OCI-LY7 (cell line): ENCODE measurements at regions not wholly inside any gene's neighbourhood (a gene's known extent, or its start where the extent isn't known, plus 50 kb on each side); places are given as distances from the start of the nearest gene placed in this dataset.

Experiments
- EZH2phosphoT487 ChIP-seq: fragments of 200-600 bp; sonication (generic); IDR thresholded peaks from 2 replicates; pipeline ENCODE4 v1.6.1; 2018; ENCODE audit warnings: low read depth, borderline replicate concordance, mild to moderate bottlenecking, mixed run types, antibody characterized with exemption, low read length, moderate library complexity, mixed read lengths
- TF ChIP-seq, protein P1 (sequence below): fragments of 200-600 bp; sonication (generic); conservative IDR thresholded peaks from 2 replicates; pipeline ENCODE4 v1.5.1; 2014; ENCODE audit warnings: mild to moderate bottlenecking, antibody characterized with exemption, low read length, moderate library complexity, mixed read lengths

DNA sequence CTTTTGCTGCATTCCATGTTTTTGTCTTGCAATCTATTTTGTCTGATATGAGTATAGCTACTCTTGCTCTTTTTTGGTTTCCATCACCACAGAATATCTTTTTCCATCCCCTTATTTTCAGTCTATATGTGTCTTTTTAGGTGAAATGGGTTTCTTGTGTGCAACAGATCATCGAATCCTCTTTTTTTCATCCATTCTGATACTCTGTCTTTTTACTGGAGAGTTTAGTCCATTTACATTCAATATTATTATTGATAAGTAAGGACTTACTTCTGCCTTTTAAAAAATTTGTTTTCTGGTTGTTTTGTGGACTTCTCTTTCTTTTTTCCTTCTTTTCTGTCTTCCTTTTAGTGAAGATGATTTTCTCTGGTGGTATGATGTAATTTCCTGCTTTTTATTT lies 64.6 kb upstream of the CD55 start:
- TF ChIP-seq, protein P1, sequence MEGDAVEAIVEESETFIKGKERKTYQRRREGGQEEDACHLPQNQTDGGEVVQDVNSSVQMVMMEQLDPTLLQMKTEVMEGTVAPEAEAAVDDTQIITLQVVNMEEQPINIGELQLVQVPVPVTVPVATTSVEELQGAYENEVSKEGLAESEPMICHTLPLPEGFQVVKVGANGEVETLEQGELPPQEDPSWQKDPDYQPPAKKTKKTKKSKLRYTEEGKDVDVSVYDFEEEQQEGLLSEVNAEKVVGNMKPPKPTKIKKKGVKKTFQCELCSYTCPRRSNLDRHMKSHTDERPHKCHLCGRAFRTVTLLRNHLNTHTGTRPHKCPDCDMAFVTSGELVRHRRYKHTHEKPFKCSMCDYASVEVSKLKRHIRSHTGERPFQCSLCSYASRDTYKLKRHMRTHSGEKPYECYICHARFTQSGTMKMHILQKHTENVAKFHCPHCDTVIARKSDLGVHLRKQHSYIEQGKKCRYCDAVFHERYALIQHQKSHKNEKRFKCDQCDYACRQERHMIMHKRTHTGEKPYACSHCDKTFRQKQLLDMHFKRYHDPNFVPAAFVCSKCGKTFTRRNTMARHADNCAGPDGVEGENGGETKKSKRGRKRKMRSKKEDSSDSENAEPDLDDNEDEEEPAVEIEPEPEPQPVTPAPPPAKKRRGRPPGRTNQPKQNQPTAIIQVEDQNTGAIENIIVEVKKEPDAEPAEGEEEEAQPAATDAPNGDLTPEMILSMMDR = no peak
- TF ChIP-seq EZH2phosphoT487 = no peak
